ENCODE measurements at regions not wholly inside any gene's neighbourhood (a gene's known extent, or its start where the extent isn't known, plus 50 kb on each side); places are given as distances from the start of the nearest gene placed in this dataset.

GRCh38 chr10:118471863-118472262 is 123.6 kb downstream of the PRLHR start:
- TF ChIP-seq CTCF (IDR thresholded peaks at IDR 0.05) (no peak), EZH2phosphoT487 (IDR thresholded peaks at IDR 0.05) (no peak), EZH2 (IDR thresholded peaks at IDR 0.05) (no peak)
